ENCODE measurements at regions not wholly inside any gene's neighbourhood (a gene's known extent, or its start where the extent isn't known, plus 50 kb on each side); places are given as distances from the start of the nearest gene placed in this dataset.

DNA sequence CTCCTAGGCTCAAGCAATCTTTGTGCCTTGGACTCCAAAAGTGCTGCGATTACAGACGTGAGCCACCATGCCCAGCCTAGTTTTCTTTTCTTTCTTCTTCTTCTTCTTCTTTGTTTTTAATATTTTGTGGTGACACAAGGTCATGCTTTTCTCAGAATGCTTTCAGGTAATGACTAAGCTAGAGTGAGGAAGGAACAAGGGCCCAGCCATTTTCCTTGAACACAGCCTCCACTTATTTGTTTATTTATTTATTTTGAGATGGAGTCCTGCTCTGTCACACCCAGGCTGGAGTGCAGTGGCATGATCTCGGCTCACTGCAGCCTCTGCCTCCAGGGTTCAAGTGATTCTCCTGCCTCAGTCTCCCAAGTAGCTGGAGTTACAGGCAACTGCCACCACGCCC, 74.3 kb upstream of the ST3GAL5 start:
- ChIA-PET CTCF (interaction anchor here (1.7 kb wide), 1 partner anchor 14 kb away, joined by 3 read pairs; no protein-coding TSS in a partner anchor), RAD21 (ENCODE audit: unreplicated experiment) (no interaction called here), POLR2A (no interaction called here), SMC1A (ENCODE audit: uncharacterized antibody, unreplicated experiment) (interaction anchor here (0.6 to 1.0 kb wide), 3 partner anchors 10 to 32 kb away, joined by 3 read pairs; no protein-coding TSS in a partner anchor)
- H3K79me2 ChIP-seq (ENCODE audit: control insufficient read depth, insufficient read depth, low read length): no peaks in the 10 kb centered on the region
- no peaks in the 10 kb centered on the region for H3K27me3 ChIP-seq (replicated peaks in 1 of 2; ENCODE audit: control insufficient read depth in 2 of 2, insufficient read depth in 2 of 2, low read length in 1 of 2)
- H3K4me2 ChIP-seq (ENCODE audit: control insufficient read depth, insufficient read depth): no peak overlapping the region
- no peak for DNase-seq (ENCODE audit: low read depth, low spot score)
- no peaks in the 10 kb centered on the region; the same call in none of the 2 replicates for H3K4me1 ChIP-seq (ENCODE audit: control insufficient read depth, insufficient read depth, low read length)
- no peak overlapping the region for H3K27ac ChIP-seq (ENCODE audit: control insufficient read depth, insufficient read depth)
- H3K9me3 ChIP-seq (replicated peaks; ENCODE audit: control insufficient read depth, insufficient read depth, low read length): peaks cover 21% of the 10 kb centered on the region; the same call in 2 of the 3 replicates
- WGBS (ENCODE audit: insufficient coverage, insufficient replicate concordance, low lambda C conversion rate, missing lambda C conversion rate): 17% methylated on average over 4 of the region's 4 CpGs
- no peak overlapping the region for H2AFZ ChIP-seq (ENCODE audit: control insufficient read depth, low read depth, low read length)
- in situ Hi-C loops (cut with MboI): no loop called here
- no peak for FAIRE-seq
- no peaks in the 10 kb centered on the region for H3K36me3 ChIP-seq (ENCODE audit: control insufficient read depth in 2 of 2, insufficient read depth in 2 of 2, low read length in 1 of 2)
- no peaks in the 10 kb centered on the region for H4K20me1 ChIP-seq (ENCODE audit: control insufficient read depth, insufficient read depth)
- no peak for ATAC-seq
- intact Hi-C loops (cut with micrococcal nuclease; ENCODE audit: unreplicated experiment): no loop called here
- H3K4me3 ChIP-seq: no peak overlapping the region
- BruUV-seq (replicated peaks): no TSS peak
- no peak for TF ChIP-seq IKZF1 (conservative IDR thresholded peaks at IDR 0.05)
- TF ChIP-seq BACH1 (IDR thresholded peaks at IDR 0.05; ENCODE audit: borderline replicate concordance): no peak
- TF ChIP-seq ZBED1 (IDR thresholded peaks at IDR 0.05; ENCODE audit: borderline replicate concordance): no peak
- TF ChIP-seq RUNX3 (IDR thresholded peaks at IDR 0.05; ENCODE audit: low read length): peak; percentile 29; the same call in 1 of the 2 replicates
- TF ChIP-seq POLR2AphosphoS2 (IDR thresholded peaks at IDR 0.05; ENCODE audit: low read depth, low read length): no peak
- TF ChIP-seq, protein P1, sequence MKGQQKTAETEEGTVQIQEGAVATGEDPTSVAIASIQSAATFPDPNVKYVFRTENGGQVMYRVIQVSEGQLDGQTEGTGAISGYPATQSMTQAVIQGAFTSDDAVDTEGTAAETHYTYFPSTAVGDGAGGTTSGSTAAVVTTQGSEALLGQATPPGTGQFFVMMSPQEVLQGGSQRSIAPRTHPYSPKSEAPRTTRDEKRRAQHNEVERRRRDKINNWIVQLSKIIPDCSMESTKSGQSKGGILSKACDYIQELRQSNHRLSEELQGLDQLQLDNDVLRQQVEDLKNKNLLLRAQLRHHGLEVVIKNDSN (IDR thresholded peaks at IDR 0.05; ENCODE audit: borderline replicate concordance, extremely low read length, insufficient read depth, low read depth, low read length): no peak
- TF ChIP-seq, protein P2, sequence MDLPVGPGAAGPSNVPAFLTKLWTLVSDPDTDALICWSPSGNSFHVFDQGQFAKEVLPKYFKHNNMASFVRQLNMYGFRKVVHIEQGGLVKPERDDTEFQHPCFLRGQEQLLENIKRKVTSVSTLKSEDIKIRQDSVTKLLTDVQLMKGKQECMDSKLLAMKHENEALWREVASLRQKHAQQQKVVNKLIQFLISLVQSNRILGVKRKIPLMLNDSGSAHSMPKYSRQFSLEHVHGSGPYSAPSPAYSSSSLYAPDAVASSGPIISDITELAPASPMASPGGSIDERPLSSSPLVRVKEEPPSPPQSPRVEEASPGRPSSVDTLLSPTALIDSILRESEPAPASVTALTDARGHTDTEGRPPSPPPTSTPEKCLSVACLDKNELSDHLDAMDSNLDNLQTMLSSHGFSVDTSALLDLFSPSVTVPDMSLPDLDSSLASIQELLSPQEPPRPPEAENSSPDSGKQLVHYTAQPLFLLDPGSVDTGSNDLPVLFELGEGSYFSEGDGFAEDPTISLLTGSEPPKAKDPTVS (IDR thresholded peaks at IDR 0.05; ENCODE audit: low read depth, low read length): no peak
- no peak for TF ChIP-seq NFYB (IDR thresholded peaks at IDR 0.05; ENCODE audit: insufficient read depth, low read depth, low read length)
- TF ChIP-seq, protein P3, sequence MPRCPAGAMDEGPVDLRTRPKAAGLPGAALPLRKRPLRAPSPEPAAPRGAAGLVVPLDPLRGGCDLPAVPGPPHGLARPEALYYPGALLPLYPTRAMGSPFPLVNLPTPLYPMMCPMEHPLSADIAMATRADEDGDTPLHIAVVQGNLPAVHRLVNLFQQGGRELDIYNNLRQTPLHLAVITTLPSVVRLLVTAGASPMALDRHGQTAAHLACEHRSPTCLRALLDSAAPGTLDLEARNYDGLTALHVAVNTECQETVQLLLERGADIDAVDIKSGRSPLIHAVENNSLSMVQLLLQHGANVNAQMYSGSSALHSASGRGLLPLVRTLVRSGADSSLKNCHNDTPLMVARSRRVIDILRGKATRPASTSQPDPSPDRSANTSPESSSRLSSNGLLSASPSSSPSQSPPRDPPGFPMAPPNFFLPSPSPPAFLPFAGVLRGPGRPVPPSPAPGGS (IDR thresholded peaks at IDR 0.05; ENCODE audit: borderline replicate concordance, insufficient read depth, low read depth, low read length, poor library complexity, severe bottlenecking): no peak
- TF ChIP-seq YY1 (IDR thresholded peaks at IDR 0.05; ENCODE audit: low read depth, low read length): 0 out of 2 replicates have a peak, but pooled peaks have one; percentile 26
- TF ChIP-seq NFYA (IDR thresholded peaks at IDR 0.05; ENCODE audit: borderline replicate concordance, low read depth, low read length): no peak
- no peak for TF ChIP-seq BCL11A (IDR thresholded peaks at IDR 0.05; ENCODE audit: low read depth, low read length)
- TF ChIP-seq, protein P4, sequence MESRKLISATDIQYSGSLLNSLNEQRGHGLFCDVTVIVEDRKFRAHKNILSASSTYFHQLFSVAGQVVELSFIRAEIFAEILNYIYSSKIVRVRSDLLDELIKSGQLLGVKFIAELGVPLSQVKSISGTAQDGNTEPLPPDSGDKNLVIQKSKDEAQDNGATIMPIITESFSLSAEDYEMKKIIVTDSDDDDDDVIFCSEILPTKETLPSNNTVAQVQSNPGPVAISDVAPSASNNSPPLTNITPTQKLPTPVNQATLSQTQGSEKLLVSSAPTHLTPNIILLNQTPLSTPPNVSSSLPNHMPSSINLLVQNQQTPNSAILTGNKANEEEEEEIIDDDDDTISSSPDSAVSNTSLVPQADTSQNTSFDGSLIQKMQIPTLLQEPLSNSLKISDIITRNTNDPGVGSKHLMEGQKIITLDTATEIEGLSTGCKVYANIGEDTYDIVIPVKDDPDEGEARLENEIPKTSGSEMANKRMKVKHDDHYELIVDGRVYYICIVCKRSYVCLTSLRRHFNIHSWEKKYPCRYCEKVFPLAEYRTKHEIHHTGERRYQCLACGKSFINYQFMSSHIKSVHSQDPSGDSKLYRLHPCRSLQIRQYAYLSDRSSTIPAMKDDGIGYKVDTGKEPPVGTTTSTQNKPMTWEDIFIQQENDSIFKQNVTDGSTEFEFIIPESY (IDR thresholded peaks at IDR 0.05): no peak
- TF ChIP-seq, protein P5, sequence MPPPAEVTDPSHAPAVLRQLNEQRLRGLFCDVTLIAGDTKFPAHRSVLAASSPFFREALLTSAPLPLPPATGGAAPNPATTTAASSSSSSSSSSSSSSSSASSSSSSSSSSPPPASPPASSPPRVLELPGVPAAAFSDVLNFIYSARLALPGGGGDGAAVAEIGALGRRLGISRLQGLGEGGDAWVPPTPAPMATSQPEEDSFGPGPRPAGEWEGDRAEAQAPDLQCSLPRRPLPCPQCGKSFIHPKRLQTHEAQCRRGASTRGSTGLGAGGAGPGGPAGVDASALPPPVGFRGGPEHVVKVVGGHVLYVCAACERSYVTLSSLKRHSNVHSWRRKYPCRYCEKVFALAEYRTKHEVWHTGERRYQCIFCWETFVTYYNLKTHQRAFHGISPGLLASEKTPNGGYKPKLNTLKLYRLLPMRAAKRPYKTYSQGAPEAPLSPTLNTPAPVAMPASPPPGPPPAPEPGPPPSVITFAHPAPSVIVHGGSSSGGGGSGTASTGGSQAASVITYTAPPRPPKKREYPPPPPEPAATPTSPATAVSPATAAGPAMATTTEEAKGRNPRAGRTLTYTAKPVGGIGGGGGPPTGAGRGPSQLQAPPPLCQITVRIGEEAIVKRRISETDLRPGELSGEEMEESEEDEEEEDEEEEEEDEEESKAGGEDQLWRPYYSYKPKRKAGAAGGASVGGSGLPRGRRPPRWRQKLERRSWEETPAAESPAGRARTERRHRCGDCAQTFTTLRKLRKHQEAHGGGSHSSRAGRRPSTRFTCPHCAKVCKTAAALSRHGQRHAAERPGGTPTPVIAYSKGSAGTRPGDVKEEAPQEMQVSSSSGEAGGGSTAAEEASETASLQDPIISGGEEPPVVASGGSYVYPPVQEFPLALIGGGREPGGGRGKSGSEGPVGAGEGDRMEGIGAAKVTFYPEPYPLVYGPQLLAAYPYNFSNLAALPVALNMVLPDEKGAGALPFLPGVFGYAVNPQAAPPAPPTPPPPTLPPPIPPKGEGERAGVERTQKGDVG (CRISPR knock-in tag; IDR thresholded peaks at IDR 0.05): no peak
- TF ChIP-seq JUNB (IDR thresholded peaks at IDR 0.05): peak; percentile 33; the same call in 1 of the 2 replicates
- TF ChIP-seq LARP7 (IDR thresholded peaks at IDR 0.05): no peak
- TF ChIP-seq SMC3 (IDR thresholded peaks at IDR 0.05; ENCODE audit: borderline replicate concordance, low read length): no peak
- H3K9ac ChIP-seq (ENCODE audit: control insufficient read depth, insufficient read depth, low read length): no peak overlapping the region

All from GM12878 (cell line).